GM21515 (cell line): ENCODE measurements at regions not wholly inside any gene's neighbourhood (a gene's known extent, or its start where the extent isn't known, plus 50 kb on each side); places are given as distances from the start of the nearest gene placed in this dataset.

ENCODE experiments used
- ATAC-seq: cut with Tn5 transposase; IDR thresholded peaks from one replicate; pipeline ENCODE4 v1.9.1; 2021; ENCODE audit not compliant: unreplicated experiment

DNA sequence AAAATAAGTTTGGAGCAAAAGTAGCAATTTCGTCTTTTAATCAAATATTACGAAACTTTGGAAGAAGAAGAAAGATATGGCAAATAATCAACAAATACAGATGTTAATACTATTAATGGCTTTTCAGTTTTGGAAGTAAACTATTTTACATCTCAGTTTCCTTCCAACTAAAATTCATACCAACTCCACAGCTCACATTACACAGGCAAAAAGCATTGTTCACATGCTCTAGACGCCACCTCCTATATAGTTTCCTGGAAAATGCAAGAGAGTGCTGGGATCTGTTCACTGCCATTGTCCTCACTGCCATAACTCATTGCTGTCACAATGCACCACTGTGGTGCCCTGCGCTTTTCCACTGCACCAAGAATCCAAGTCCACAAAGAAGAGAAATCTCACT, 149.0 kb upstream of the FTMT start:
- ATAC-seq = no peak

DNA sequence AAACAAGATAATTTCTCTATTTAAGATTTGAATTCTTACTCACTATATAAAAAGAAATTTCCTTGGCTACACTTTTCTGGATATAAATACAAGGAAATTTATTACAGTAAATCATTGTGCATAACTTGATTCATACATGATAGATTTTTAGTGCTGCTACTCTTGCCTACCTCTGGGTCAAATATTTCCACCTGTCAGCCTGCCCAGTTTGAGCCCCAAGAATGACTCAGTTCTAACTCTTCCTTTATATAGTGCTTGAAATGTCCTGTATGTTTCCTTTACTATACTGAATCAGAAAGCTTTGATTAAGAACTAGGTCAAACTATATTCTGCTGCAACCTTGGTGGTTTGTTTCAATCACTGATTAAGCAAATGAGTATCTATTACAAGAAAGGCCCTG, 147.4 kb upstream of the FTMT start:
- ATAC-seq = no peak

DNA sequence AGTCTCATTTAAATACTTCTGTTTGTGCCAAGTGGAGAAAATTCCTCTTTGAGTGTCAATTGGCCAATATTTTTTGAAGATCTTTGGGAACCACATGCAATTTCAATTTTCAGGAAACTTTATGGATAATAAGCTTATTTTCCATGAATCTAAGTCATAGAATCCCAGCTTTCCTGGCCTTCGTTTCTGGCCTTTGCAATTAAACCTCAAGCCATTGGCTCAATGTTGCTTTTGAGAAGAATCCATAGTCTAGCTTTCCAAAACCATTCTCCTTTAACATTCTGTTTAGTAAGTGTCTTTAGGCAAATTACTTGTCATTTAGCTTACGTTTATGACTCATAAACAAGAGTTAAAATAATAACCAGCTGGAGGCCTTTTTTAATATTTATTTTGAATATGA, 145.0 kb upstream of the FTMT start:
- ATAC-seq = no peak

DNA sequence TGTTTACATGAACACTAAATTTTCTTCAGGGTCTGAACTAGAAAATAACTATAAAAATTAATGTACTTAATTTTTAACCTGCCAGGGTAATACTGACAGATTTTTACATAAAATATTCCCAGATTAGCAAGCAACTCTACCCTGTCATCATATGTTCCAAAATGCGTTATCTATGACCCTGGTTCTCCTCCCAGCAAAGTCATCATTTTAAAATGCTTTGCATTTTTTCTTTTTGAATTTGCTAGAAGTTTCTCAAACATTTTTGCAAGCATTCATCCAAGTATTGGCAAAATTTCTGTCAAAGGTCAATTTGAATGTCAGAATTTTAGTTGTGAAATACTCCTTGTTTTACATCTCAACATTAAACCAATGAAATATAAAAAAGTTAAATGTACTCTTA, 144.5 kb upstream of the FTMT start:
- ATAC-seq = no peak

DNA sequence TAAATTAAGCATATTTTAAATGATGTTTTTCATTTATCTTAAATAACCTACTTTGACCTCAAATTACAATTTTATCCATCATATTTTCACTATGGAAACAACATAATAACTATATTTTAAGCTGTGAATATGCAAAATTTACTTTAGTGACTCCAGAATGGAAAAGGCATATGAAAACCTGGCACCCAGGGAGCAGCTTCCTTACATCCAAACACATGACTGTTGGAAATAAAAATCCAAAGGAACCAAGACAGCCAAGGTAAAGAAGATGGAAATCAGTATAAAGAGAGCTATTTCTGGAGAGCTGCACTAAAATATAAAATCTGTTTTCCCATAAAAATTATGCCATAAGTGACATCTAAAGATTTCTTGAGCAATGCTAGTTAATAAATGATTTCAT, 140.3 kb upstream of the FTMT start:
- ATAC-seq = no peak

DNA sequence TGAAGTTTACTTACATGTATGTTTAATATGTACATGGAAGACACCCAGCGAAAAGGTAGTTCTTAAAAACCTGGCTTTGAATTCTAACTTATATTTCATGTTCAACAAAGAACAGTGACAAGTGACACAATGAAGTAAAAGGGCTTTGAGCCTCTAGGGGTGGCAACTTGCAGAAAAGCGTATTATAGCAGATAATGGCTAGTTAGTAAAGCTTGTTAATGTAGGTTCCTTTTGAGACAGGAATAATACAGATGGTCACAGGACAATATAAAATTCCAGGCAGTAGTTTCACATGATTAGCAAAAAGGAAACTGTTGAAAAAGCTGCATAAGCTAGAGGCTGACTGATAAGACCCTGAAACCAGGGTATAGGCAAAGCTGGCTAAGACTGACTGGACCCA, 132.4 kb upstream of the FTMT start:
- ATAC-seq = no peak

DNA sequence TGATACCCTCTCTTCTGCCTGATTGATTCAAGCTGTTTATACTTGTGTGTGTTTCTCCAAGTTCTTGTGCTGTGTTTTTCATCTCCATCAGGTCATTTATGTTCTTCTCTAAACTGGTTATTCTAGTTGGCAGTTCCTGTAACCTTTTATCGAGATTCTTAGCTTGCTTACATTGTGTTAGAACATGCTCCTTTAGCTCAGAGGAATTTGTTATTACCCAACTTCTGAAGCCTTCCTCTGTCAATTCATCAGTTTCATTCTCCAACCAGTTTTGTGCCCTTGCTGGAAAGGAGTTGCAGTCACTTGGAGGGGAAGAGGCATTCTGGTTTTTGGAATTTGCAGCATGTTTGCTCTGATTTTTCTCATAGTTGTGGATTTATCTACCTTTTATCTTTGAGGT, 126.2 kb upstream of the FTMT start:
- ATAC-seq = no peak

DNA sequence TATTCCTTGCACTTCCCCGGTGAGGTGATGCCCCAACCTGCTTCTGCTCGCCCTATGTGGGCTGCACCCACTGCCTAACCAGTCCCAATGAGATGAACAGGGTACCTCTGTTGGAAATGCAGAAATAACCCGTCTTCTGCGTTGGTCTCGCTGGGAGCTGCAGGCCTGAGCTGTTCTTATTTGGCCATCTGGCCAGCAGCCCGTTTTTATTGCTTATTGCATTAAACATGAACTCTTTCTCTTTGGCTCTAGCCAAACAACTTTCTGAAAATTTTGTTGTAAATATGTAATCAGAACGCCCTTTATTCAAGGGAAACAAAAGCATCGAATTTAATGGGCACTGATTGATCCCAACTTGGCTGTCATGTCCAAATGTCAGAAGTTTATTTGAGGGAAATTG, 124.7 kb upstream of the FTMT start:
- ATAC-seq = no peak

DNA sequence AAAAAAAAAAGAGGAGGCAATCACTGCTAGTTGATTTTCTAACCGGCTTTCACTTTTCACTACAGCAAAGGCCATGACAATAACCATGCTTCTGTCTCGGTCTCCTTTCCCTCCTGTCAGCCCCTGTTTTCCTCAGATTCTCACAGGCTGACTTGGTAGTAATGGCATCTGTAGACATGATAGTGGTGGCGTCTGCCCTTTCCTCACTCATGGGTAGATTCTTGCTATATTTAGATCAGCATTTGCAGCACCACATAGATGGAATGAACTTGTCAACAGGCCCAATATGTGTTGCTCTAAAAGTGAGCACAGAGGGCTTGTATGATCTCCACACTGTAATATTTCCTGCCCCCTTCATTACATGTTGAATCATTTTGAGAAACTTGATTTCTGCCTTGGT, 120.3 kb upstream of the FTMT start:
- no peak for ATAC-seq

DNA sequence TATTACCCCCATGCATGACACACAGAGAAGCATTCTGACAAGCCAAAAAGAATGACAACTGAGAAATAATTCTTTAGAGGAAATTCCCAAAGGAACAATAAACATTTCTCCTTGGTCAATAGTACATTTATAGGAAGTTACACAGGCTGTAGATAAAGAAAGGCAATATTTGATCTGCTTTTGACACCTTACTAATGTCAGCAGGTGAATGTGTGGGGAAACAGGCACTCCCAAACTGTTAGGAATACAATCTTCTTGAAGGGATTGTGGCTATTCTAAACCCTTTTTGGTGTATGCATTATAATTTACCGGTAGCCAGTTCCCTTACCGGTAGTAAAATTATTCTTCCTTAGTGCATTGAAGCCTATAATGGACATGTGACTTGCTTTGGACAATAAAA, 116.1 kb upstream of the FTMT start:
- ATAC-seq = no peak

DNA sequence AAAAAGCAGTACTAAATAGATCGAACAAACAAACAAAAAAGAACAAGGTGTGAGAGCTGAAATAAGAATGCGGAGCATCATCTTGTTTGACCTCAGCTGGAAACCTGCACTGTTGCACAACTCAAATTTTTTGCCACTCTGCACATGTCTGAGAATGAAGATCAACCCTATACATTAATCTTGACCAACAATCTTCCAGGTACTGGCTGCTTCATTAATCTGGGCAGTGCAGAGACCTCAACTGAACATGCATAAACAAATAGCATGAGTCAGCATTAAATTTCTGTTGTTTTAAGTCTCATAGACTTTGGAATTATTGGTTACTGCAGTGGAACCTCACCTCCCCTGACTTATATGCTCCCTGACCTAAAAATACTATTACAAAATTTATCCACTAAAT, 114.6 kb upstream of the FTMT start:
- ATAC-seq = no peak

DNA sequence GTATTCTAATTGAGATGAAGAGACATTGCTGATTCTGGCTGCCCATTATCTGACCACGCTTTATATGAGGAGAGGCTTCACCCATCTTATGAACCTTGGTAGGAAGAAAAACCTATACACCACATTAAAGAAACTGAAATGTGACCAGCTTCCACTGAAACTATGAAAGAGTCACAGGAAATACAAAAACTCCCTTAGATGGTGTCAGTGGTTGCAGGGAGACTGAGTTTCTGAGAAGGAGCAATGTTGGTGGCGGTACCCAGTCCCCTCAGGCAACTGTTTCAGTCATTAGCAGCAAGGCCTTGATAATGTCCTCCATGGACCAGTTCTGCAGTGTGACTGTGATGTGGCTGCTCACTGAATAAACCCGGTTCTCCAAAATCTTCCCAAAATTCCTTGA, 110.5 kb upstream of the FTMT start:
- no peak for ATAC-seq

DNA sequence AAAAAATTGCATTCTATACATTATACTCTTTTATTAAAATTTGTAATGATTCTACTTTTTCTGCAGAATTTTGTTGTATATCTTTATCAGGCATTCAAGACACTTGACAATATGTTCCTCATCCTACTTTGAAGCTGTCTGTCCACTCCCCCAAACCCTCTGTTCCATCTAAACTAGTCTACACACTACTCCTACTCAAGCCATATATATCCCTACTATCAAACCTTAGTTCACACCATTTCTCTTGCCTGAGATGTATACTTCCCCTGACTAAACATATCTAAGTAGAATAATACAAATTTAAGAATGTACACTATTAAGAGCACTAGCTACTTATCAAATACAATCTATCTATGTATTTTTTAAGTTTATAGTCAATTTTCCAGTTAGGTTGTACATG, 107.1 kb upstream of the FTMT start:
- ATAC-seq = no peak

DNA sequence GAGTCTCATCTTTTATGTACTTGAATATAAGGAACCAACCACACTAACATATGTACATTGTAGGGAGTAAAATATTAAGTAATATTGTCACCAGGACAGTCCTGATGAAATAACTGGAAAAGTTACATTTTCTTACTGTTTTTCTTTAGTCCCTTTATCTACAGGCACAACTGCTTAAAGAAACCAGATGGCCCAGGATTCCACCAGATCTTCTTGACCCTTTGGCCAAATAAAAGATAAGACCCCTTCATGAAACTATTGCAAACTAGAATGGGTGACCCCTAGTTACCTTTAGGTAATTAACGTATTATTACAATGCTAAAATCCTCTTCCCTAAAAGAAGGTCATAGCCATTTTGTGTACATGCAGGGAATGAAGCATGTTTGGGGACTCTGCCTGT, 106.3 kb upstream of the FTMT start:
- ATAC-seq = no peak

DNA sequence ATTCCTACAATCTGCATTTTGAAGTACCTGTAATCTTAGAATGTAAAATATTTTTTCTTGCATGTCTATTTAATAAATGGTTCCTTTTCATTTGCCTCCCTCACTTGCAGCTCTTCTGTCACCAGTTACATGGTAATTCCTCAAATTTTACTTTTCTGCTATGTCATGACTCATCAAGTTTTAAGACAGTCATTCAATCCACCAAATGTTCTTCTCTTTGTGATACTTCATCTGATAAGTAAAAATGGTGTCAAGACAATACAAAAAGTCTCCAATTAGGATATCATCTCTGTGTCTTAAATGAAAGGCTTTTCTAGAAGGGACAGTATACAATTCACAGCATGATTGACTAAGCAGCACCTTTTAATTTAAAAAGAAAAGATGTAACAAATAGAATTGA, 104.9 kb upstream of the FTMT start:
- ATAC-seq = no peak

DNA sequence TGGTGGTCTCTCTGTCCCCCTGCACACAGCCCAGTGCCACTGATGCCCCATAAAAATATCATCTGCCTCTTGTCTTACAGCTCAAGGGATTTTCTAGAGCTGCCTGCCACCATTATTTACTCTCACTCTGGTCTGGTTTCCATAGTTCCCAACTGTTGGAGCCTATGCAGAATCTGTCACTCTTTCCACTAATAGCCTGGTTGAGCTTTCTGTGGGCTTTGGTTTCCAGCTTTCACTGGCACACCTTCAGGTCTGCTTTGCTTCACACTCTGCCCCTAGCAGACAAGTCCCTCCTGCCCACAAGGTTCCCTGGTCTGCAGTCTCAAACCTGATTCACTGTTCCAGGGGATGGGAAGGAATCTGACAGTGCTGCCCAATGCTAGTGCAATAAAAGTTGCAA, 103.0 kb upstream of the FTMT start:
- no peak for ATAC-seq

DNA sequence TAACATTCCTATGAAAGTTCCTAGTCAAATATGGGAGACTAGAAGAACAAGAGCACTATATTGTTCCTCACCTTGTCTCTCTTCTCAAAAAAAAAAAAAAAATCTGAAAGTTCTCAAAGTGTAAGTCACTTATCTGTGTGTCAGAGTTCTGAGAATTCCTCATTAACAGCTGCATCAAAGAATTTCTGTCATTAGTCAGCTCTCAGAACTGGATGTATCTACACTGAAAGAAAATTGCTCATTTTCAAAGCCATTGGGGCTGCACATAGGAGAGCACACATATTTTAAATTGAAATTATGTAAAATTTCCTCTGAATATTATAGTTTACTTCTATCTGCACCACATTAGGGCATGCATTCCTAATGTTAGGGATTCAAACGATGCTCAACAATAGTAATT, 99.5 kb upstream of the FTMT start:
- no peak for ATAC-seq

DNA sequence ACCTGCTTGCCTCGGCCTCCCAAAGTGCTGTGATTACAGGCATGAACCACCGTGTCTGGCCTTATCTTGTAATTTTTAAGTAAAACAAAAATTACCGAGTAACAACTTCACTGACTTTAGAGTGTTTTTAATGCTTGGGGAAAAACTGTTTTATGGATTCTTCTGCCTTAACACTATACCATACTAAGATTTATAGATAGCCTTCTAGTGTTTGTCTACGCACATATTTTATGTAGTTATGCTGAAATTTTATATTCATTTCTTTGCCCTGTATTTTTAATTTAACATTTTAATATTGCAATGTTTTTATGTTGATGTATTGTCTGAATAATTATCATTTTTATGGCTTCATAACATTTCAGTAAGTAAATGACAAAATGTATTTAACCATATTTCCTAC, 96.4 kb upstream of the FTMT start:
- ATAC-seq = no peak

DNA sequence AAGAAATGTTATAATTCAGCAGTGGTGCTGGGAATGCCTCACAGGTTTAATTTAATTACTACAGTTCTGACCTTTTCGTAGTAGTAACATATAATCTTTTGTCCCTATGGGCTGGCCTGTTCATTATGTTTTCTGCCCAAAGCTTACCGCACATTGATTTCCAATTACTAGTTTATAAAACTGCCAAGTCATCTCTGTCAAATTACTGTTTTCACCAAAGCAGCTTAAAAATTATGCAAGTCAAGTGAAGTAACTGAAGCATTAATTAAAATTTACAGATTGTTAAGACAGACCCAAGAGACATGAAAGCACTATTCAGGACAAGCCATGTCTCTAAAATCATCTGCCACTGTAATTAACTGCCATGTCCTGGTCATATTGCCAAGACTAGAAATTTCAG, 93.9 kb upstream of the FTMT start:
- ATAC-seq = no peak

DNA sequence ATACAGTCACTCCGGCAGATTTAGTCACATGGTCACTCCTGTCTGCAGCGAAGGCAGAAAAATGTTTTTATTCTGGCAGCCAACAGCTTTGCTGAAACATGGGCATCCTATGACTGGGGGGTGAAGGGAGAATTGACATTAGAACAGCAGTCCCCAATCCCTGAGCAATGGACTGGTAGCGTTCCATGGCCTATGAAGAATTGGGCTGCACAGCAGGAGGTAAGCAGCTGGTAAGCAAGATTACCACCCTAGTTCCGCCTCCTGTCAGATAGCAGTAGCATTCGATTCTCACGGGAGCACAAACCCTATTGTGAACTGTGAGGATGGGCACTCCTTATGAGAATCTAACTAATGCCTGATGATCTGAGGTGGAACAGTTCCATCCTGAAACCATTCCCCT, 93.1 kb upstream of the FTMT start:
- no peak for ATAC-seq

DNA sequence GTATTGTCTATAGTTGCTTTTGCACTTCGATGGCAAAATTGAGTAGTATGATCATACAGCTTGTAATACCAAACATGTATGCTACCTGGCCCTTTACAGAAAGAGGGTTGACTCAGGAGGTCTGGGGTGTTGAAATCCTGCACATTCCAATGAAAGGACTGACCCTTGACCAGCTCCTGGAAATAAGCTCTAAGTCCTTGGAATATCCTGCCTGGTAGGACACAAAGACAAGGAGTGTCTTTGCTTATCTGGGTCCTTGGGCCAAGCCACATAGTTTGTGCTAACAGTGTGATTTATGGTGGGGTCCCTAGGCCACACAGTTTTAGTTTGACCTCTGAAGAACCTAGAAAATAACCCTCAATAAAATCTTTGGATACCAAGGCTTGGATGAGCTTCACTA, 89.3 kb upstream of the FTMT start:
- ATAC-seq = no peak

DNA sequence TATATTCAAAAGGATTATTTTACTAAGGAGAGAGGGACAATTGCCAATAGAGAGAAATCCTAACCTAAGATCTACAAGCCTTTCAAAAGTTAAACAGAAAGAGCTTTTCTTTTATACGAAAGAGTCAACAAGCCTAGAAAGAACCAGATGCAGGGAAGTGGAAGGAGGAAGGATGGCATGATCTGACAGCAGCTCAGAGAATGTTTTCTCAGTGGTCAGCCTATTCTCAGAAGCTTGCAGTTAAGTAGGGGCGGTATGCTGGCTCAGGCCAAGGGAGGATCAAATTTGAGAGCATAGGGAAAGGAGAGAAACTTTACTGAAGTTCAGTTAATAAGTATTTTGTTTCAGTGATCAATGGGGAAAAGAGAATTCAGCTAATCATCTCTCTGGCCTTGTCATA, 88.0 kb upstream of the FTMT start:
- no peak for ATAC-seq

DNA sequence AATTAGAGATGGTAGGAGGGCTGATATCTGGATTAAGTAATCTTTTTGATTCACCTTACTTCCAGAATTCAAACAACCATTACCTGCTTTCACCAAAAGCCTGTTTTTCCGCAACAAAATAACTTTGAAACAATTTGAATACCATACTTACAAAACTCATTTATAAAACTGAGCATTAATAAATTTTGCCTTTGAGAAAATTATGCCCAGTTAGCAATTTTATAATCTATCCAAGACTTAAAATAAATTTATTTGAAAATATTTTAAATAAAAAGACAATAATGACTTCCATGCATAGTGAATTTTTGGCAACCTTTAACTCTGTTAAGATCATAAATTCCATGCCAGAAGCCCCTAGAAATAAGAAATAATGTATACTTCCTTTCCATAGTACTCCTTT, 71.3 kb upstream of the FTMT start:
- ATAC-seq = no peak

DNA sequence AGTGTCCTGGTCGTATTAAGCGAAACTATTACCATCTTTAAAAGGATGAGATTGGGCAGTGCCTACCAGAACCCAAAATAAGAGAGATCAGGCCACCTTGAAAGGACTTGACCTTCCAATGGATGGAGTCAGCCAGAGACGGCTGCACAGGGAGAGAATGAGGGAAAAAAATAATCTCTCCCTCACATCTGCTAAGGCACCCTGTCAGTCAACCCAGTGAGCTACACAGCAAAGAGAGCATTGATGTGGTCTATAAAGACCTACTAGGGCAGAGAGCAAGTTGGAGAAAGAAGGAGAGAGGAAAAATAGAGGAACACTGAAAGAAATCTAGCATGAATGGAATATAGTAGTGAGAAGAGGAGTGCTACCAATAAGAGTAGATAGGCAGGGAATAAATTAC, 68.0 kb upstream of the FTMT start:
- no peak for ATAC-seq
